ENCODE measurements at regions not wholly inside any gene's neighbourhood (a gene's known extent, or its start where the extent isn't known, plus 50 kb on each side); places are given as distances from the start of the nearest gene placed in this dataset.
"Not testable (repeated sequence)": the region's sequence is repeated elsewhere in the genome, so short reads cannot be mapped to it uniquely, and the experiment has no call there.

DNA sequence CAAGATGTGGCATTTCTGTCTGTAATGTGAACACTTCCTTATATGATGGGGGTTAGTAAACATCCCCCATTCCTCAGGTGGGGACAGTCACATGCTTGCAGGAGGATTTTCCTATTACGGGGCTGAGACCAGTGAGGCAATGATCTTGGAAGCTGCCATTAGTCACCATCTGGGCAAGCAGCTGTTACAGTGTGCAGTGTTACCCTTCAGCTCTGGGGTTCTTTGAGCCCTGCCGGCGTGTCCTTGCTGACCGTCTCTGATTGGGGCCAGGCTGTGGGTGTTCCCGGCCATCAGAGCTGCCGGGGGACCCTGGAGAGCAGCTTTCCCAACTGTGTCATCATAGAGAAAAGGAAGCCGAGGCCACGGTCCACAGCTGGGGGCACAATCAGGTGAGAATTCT lies 126.8 kb upstream of the FAM20C start:
- H3K27ac ChIP-seq, result no peak overlapping the region
- no peaks in the 10 kb centered on the region for H3K9me3 ChIP-seq
- no peaks in the 10 kb centered on the region for H3K27me3 ChIP-seq (ENCODE audit: low read depth)
- ATAC-seq (no peak), DNase-seq (peak; percentile 4)
- intact Hi-C loops (cut with DNase I), result no loop called here
- H3K4me1 ChIP-seq, result peaks cover 6% of the 10 kb centered on the region
- TF ChIP-seq, protein P1, sequence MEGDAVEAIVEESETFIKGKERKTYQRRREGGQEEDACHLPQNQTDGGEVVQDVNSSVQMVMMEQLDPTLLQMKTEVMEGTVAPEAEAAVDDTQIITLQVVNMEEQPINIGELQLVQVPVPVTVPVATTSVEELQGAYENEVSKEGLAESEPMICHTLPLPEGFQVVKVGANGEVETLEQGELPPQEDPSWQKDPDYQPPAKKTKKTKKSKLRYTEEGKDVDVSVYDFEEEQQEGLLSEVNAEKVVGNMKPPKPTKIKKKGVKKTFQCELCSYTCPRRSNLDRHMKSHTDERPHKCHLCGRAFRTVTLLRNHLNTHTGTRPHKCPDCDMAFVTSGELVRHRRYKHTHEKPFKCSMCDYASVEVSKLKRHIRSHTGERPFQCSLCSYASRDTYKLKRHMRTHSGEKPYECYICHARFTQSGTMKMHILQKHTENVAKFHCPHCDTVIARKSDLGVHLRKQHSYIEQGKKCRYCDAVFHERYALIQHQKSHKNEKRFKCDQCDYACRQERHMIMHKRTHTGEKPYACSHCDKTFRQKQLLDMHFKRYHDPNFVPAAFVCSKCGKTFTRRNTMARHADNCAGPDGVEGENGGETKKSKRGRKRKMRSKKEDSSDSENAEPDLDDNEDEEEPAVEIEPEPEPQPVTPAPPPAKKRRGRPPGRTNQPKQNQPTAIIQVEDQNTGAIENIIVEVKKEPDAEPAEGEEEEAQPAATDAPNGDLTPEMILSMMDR (IDR thresholded peaks at IDR 0.05), result no peak
- no peak overlapping the region for H3K4me3 ChIP-seq
- no peaks in the 10 kb centered on the region for H3K36me3 ChIP-seq

DNA sequence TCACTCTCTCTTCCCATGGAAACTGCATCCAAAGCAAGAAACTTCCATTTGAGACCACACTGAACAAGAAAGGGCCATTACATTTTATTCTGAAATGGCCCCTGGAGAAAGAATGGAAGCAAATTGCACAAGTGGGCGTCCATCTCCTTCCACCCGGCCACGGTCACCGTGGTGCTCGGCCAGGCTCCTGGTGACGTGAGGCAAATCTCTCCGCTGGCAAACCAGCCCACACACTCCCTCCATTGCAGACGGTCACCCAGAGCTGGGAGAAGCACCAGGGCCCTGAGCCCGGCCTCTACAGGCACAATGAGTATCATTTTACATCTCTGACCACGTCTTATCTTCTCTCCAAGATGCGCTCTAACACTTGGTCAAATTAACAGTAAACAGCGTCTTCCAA lies 126.1 kb upstream of the FAM20C start:
- no peak for ATAC-seq

DNA sequence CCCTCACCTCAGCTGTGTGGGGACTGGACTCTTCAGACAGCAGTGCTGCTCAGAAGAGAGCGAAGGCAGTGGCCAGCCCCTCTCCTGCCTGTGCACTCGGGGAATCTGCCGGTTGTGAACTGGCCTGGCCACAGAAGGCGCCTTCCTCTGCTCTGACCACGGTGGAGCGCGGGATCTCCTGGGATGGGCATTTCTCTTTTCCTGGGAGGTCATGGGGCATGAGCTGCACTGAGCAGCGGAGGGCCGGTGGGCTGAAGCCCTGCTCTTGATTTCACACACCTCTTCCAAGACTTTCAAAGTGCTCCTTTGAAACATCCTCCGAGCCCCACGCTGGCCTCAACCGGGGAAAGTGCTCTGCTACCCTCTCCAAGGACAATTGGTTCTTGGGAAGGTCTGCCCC lies 125.6 kb upstream of the FAM20C start:
- Histone ChIP-seq H3K27ac (no peak overlapping the region), H3K36me3 (no peaks in the 10 kb centered on the region), H3K4me1 (peaks cover 6% of the 10 kb centered on the region), H3K9me3 (no peaks in the 10 kb centered on the region), H3K4me3 (no peak overlapping the region), H3K27me3 (ENCODE audit: low read depth) (no peaks in the 10 kb centered on the region)
- ATAC-seq, result no peak
- DNase-seq, result peak; percentile 34
- TF ChIP-seq, protein P1 (IDR thresholded peaks at IDR 0.05), result no peak
- intact Hi-C loops (cut with DNase I), result no loop called here

More for the DNA sequence above, 126.1 kb upstream of the FAM20C start:
- H3K4me1 ChIP-seq, result peaks cover 6% of the 10 kb centered on the region
- no peaks in the 10 kb centered on the region for H3K9me3 ChIP-seq
- TF ChIP-seq, protein P1 (IDR thresholded peaks at IDR 0.05), result no peak
- no peak overlapping the region for H3K27ac ChIP-seq
- intact Hi-C loops (cut with DNase I), result no loop called here
- DNase-seq, result peak; percentile 21
- no peaks in the 10 kb centered on the region for H3K27me3 ChIP-seq (ENCODE audit: low read depth)
- no peak overlapping the region for H3K4me3 ChIP-seq
- H3K36me3 ChIP-seq, result no peaks in the 10 kb centered on the region

DNA sequence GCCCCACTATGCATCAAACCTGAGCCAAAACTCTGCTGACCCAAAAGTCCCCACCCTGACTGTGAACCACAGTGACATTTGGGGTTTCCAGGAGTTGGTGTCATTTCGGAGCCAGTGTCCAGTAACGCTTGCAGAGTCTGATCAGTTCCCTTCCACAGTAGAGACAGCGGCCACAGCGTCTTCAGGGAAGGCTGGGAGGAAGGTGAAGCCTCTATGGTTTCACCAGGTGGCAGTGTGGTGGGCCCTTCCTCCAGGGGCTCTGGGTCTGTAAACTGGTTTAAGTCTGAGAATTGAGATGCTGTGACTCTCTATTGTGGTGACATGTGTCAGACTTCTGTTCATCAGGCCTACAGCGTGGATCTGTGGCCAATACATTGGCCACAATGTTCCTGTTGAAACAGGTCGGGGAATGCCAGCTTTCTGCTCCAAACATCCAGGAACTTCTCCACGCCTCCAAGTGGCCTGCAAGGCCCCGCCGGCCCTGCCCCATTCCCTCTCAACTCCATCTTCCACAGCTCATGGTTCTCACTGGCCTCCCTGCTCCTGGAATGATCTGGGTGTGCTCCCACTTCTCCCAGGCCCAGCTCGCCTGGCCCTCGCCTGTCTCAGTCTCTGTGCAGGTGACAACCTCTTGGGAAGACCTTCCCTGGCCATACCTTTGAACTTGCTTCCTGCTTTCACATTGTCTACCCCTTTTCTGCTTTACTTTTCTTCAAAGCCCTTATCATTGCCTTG lies 124.5 kb upstream of the FAM20C start:
- no peaks in the 10 kb centered on the region for H3K27me3 ChIP-seq (ENCODE audit: low read depth)
- intact Hi-C loops (cut with DNase I), result no loop called here
- no peaks in the 10 kb centered on the region for H3K36me3 ChIP-seq
- no peak for ATAC-seq
- no peak overlapping the region for H3K4me3 ChIP-seq
- peak; percentile 30 for DNase-seq
- peaks cover 6% of the 10 kb centered on the region for H3K4me1 ChIP-seq
- TF ChIP-seq, protein P1 (IDR thresholded peaks at IDR 0.05), result no peak
- no peaks in the 10 kb centered on the region for H3K9me3 ChIP-seq
- H3K27ac ChIP-seq, result no peak overlapping the region

DNA sequence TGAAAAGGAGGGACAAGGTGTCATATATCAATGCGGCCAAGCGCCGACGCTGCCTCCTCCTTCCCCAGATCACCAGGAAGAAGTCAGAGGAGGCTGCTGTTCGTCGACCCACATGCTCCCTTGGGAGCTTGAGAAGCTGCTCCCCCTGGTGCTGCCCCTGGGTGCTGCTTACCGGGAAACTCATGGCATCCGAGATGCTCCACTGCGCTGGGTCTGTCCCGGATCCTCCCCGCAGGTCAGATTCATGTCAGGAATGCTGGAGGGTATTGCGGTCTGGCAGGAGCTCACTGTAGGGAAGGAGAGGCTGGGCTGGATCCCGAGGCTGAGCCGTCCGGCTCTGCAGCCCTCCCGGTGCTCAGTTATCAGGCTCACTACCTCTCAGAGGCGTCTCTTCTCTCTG lies 123.7 kb upstream of the FAM20C start:
- intact Hi-C loops (cut with DNase I), result no loop called here

DNA sequence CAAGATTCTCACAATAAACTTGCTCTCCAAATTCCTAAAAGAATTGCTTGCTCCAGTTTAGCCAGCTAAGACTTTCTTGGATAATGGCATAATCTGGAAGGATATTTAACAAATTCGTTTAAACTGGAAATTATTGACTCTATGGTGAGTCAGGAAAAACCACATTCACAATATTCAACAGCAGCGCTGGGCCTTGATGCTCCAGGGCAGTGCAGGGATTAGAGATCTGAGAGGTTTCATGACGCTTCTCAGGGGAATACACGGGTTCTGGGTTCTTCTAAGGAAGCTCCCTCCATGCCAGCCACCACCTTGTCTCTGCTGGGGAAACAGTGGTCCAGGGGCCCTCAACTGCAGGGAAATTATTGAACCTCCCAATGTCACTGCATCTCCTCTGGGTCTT lies 123.3 kb upstream of the FAM20C start:
- H3K27me3 ChIP-seq (ENCODE audit: low read depth); H3K27ac ChIP-seq; ATAC-seq; H3K36me3 ChIP-seq; intact Hi-C loops (cut with DNase I); H3K4me3 ChIP-seq; H3K4me1 ChIP-seq; H3K9me3 ChIP-seq; DNase-seq: not testable (repeated sequence)

More for the DNA sequence above, 123.7 kb upstream of the FAM20C start:
- H3K27ac ChIP-seq, result no peak overlapping the region
- ATAC-seq, result no peak
- no peak overlapping the region for H3K4me3 ChIP-seq
- H3K4me1 ChIP-seq, result peaks cover 3% of the 10 kb centered on the region
- H3K36me3 ChIP-seq, result no peaks in the 10 kb centered on the region
- H3K9me3 ChIP-seq, result no peaks in the 10 kb centered on the region
- TF ChIP-seq, protein P1 (IDR thresholded peaks at IDR 0.05), result no peak
- DNase-seq, result peak; percentile 41
- H3K27me3 ChIP-seq (ENCODE audit: low read depth), result no peaks in the 10 kb centered on the region

DNA sequence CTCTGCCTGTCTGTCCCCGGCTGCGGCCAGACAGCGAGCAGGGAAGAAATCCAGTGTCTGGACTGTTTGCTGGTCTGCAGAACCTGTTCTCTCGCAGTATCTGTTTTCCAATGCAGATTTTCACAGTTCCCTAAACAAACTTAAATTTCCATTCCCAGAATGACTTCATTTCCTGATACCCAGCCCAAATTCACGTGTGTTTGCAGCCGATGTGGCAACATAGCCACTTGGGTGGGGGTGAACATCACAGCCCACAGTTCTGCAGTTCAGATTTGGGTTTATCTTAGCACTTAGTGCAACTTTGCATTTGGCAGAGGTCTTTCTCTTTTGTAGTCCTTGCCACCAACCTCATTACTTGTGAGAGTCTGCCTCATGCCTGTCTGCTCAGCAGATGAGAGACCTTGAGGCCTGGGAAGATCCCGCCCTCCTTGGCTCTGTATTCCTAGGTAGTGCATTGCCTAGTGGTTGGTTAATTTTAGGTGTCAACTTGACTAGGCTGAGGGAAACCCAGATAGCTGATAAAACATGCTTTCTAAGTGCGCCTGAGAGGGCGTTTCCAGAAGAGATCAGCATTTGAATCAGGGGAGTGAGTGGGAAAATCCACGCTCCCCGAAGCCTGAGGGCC lies 122.8 kb upstream of the FAM20C start:
- H3K4me1 ChIP-seq; intact Hi-C loops (cut with DNase I); H3K9me3 ChIP-seq; DNase-seq; H3K4me3 ChIP-seq; H3K36me3 ChIP-seq; H3K27me3 ChIP-seq (ENCODE audit: low read depth); H3K27ac ChIP-seq: not testable (repeated sequence)
- peak in 1 of 2 donors; percentile 72 for ATAC-seq

DNA sequence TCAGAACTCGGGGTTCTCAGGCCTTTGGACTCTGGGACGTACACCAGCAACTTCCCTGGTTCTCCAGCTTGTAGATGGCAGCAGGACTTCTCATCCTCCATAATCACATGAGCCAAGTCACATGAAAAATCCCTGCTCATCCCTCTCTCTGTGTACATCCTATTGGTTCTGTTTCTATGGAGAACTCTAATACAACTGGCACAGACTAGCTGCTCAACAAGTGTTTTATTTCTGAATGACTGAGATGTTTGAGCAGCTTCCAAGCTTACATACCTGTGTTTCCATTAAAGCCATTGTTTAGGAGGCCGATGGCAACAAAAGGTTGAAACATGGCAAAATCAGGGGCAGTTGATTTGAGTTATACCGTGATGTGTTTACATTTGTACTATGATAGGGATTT lies 122.2 kb upstream of the FAM20C start:
- H3K27ac ChIP-seq; intact Hi-C loops (cut with DNase I); DNase-seq; H3K36me3 ChIP-seq; H3K9me3 ChIP-seq; H3K27me3 ChIP-seq (ENCODE audit: low read depth); H3K4me1 ChIP-seq; H3K4me3 ChIP-seq: not testable (repeated sequence)
- peak in 1 of 2 donors; percentile 51 for ATAC-seq

DNA sequence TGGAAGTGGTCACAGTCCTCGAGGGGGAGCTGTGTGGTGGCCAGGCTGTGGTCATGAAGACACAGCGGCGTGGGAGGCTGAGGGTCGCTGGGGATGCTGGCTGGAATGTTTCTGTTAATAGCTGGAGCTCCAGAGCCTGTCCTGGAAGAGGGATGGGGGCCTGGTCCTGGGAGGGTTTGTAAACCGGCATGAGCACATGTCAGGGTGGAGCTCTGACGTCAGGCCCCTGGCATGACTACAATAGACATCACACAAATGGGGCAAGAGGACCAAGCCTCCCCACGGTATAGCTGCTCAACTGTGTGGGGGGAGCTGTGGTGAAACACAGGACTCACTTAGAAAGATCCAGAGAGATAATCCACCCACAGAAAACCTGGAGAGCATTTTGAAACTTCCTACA lies 121.4 kb upstream of the FAM20C start:
- DNase-seq (peak; percentile 26), ATAC-seq (peak; percentile 39)
- intact Hi-C loops (cut with DNase I); H3K9me3 ChIP-seq; H3K27ac ChIP-seq; H3K27me3 ChIP-seq (ENCODE audit: low read depth); H3K4me1 ChIP-seq; H3K36me3 ChIP-seq; H3K4me3 ChIP-seq: not testable (repeated sequence)

Data from lower lobe of right lung (tissue), 2 donors.